GM12873 (cell line): ENCODE measurements at regions not wholly inside any gene's neighbourhood (a gene's known extent, or its start where the extent isn't known, plus 50 kb on each side); places are given as distances from the start of the nearest gene placed in this dataset.

Experiments used
- CTCF ChIP-seq: IDR thresholded peaks from 2 replicates; pipeline ENCODE4 v1.5.1; 2012; ENCODE audit warnings: low read depth, mild to moderate bottlenecking, moderate library complexity, low read length, control low read depth; ENCODE audit not compliant: insufficient read depth; ENCODE audit errors: missing control alignments

- TF ChIP-seq CTCF, result no peak
These were observed 327.9 kb downstream of the ACTR3B start for GRCh38 chr7:153087498-153087897.

- no peak for TF ChIP-seq CTCF
These were observed 329.0 kb downstream of the ACTR3B start for GRCh38 chr7:153088601-153089000.

- TF ChIP-seq CTCF, result no peak
These were observed 330.7 kb downstream of the ACTR3B start for GRCh38 chr7:153090209-153090608.

- no peak for TF ChIP-seq CTCF
These were observed 331.2 kb downstream of the ACTR3B start for GRCh38 chr7:153090764-153091163.

- TF ChIP-seq CTCF, result no peak
These were observed 331.9 kb downstream of the ACTR3B start for GRCh38 chr7:153091477-153091876.

GRCh38 chr7:153097511-153098201, 338.1 kb downstream of the ACTR3B start:
- no peak for TF ChIP-seq CTCF

- TF ChIP-seq CTCF, result no peak
These were observed 339.7 kb downstream of the ACTR3B start for GRCh38 chr7:153099235-153099634.
